ENCODE measurements at regions not wholly inside any gene's neighbourhood (a gene's known extent, or its start where the extent isn't known, plus 50 kb on each side); places are given as distances from the start of the nearest gene placed in this dataset.
"Not testable (repeated sequence)": the region's sequence is repeated elsewhere in the genome, so short reads cannot be mapped to it uniquely, and the experiment has no call there.

DNA sequence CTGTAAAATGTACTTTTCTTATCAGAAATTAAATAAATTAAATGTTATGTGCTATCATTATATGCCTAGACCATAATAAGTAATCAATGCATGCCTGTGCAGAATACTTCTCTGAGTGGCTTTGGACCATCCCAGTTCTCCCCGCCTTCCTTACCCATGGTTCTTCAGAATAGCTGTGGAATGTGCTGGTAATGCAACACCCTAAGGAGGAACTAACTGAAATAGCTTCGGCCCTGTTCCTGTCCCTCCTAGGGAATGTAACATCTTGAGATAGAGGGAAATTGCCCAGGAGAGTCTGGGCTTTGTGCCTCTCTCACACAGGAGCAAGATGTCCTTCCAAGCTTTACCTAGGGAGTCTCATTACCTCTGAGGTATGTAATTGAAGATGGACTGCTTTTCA is 693.6 kb upstream of the HS3ST1 start:
- Mint-ChIP-seq H3K36me3 (ENCODE audit: low read depth) (no peaks in the 10 kb centered on the region), H3K27me3 (ENCODE audit: low read depth) (no peaks in the 10 kb centered on the region), H3K27ac (no peak overlapping the region), H3K9me3 (peaks cover 14% of the 10 kb centered on the region), H3K4me3 (ENCODE audit: low read depth) (no peak overlapping the region), H3K4me1 (ENCODE audit: low read depth) (no peaks in the 10 kb centered on the region)
- no peak for DNase-seq (ENCODE audit: low spot score)
- intact Hi-C loops (cut with micrococcal nuclease): no loop called here

DNA sequence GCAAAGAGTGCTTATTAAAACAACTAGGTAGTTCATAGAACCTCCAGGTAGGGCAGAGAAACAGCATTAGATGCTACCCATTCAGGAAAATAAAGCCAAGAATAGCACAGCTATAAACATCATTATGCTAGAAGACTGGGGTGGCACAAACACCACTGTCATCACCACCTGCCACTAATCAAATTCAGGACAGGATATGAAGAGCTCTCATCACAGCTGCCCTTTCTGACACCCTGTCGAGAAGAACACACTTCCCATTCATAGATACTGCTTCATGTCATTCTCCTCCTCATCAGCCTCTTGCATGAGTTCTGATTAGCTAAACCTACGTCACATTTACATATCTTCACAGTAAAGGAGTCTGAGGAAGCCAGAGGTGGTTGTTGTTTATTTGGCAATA is 692.3 kb upstream of the HS3ST1 start:
- Mint-ChIP-seq H3K4me3 (ENCODE audit: low read depth) (no peak overlapping the region), H3K27ac (no peak overlapping the region), H3K4me1 (ENCODE audit: low read depth) (no peaks in the 10 kb centered on the region), H3K36me3 (ENCODE audit: low read depth) (no peaks in the 10 kb centered on the region), H3K27me3 (ENCODE audit: low read depth) (no peaks in the 10 kb centered on the region), H3K9me3 (peaks cover 18% of the 10 kb centered on the region)
- no peak for DNase-seq (ENCODE audit: low spot score)
- intact Hi-C loops (cut with micrococcal nuclease): no loop called here

DNA sequence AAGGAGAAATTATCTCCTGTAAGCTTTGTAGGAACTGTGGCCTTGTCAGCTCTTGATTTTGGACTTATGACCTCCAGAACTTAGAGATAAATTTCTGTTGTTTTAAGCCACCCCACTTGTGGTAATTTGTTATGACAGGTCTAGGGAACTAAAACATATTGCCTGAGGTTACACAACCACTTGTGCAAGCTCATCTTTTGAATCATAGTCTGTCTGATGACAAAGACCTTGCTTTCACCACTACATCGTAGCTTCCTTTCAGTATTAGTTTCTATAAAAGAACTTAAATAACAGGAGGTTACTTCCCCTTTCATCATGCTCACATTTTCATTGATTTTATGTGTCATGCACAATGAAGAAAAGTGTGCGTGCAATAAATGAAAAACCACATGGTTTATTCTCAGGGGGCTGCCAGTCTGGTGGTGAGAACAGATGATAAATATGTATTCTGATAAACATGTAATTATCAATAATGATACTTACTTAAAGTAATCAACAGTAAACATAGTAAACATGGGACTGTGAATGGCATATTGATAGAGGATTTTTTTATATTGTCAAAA is 690.0 kb upstream of the HS3ST1 start:
- intact Hi-C loops (cut with micrococcal nuclease): no loop called here
- Mint-ChIP-seq H3K27me3 (ENCODE audit: low read depth) (no peaks in the 10 kb centered on the region), H3K9me3 (peaks cover 33% of the 10 kb centered on the region), H3K36me3 (ENCODE audit: low read depth) (no peaks in the 10 kb centered on the region), H3K27ac (no peak overlapping the region), H3K4me3 (ENCODE audit: low read depth) (no peak overlapping the region), H3K4me1 (ENCODE audit: low read depth) (no peaks in the 10 kb centered on the region)
- DNase-seq (ENCODE audit: low spot score): no peak

DNA sequence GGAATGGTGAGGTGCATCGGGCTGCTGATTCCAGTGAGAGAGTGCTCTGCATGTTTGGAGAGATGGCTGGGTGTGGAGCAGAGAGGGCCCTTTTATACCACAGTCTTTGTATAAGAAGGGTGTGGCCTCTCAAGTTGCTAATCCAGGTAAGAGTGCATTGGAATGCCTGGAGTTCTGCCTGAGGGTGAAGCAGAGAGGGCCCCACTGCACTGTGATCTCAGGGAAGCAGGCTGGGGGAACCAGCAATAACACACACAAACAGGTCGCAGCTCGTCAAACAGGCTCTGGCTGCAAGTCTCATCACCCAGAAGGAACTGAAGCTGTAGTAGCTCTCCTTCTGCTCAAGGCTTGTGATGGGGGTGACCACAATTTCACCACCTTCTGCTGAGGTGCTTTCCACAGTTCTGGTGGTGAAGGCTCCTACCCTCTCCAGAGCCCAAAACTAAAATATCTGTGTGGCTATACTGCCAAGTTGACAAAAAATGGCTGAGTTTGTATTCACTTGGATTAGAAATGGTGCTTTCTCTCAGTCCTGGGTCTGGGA is 687.4 kb upstream of the HS3ST1 start:
- intact Hi-C loops (cut with micrococcal nuclease): no loop called here
- Mint-ChIP-seq H3K27me3 (ENCODE audit: low read depth) (no peaks in the 10 kb centered on the region), H3K4me3 (ENCODE audit: low read depth) (no peak overlapping the region), H3K27ac (no peak overlapping the region), H3K36me3 (ENCODE audit: low read depth) (no peaks in the 10 kb centered on the region), H3K4me1 (ENCODE audit: low read depth) (no peaks in the 10 kb centered on the region), H3K9me3 (peaks cover 54% of the 10 kb centered on the region)
- DNase-seq (ENCODE audit: low spot score): no peak

DNA sequence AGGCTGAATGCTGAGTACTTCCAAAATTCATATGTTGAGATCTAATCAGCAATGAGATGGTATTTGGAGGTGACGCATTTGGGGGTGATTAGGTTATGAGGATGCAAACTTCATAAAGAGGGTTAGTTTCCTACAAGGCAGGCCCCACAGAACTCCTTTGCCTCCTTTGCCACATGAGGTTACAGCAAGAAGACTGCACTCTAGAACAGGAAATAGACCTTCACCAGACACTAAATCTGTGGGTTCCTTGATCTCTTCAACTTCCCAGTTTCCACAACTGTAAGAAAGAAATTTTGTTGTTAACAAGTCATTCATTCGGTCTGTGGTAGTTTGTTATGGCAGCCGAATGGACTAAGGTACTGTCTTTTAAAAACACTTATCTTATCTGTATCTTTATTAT is 681.9 kb upstream of the HS3ST1 start:
- no peak overlapping the region for H3K4me3 Mint-ChIP-seq (ENCODE audit: low read depth)
- H3K36me3 Mint-ChIP-seq (ENCODE audit: low read depth): no peaks in the 10 kb centered on the region
- H3K4me1 Mint-ChIP-seq (ENCODE audit: low read depth): no peaks in the 10 kb centered on the region
- H3K27ac Mint-ChIP-seq: no peak overlapping the region
- no peaks in the 10 kb centered on the region for H3K27me3 Mint-ChIP-seq (ENCODE audit: low read depth)
- intact Hi-C loops (cut with micrococcal nuclease): no loop called here
- DNase-seq (ENCODE audit: low spot score): no peak
- H3K9me3 Mint-ChIP-seq: peaks cover 49% of the 10 kb centered on the region

DNA sequence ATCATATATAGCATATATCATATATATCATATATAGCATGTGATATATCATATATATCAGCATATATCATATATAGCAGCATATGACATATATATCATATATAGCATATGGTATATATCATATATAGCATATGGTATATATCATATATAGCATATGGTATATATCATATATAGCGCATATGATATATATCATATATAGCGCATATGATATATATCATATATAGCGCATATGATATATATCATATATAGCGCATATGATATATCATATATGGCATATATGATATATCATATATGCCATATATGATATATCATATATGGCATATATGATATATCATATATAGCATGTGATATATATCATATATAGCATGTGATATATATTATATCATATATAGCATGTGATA is 680.4 kb upstream of the HS3ST1 start:
- peaks cover 38% of the 10 kb centered on the region for H3K9me3 Mint-ChIP-seq
- H3K4me3 Mint-ChIP-seq (ENCODE audit: low read depth); H3K27ac Mint-ChIP-seq; DNase-seq (ENCODE audit: low spot score); H3K27me3 Mint-ChIP-seq (ENCODE audit: low read depth); intact Hi-C loops (cut with micrococcal nuclease); H3K36me3 Mint-ChIP-seq (ENCODE audit: low read depth); H3K4me1 Mint-ChIP-seq (ENCODE audit: low read depth): not testable (repeated sequence)

DNA sequence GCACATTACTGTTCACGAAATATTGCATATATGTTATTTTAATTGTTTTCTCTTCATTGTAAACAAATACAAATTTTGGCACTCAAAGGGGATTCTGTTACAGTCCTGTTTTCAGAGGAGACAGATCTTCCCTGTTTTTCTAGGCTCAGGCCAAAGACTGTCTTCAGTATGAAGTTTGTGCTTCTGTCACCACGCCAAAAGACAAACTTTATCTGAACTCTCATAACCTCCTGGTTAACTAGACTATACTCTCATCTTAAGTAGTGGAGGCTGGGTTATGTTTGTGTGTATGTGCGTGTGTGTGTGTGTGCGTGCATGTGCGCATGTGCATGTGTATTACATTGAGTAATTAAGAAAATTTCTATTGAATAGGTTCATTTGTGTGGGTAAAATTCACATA is 676.8 kb upstream of the HS3ST1 start:
- Mint-ChIP-seq H3K27me3 (ENCODE audit: low read depth) (no peaks in the 10 kb centered on the region), H3K36me3 (ENCODE audit: low read depth) (no peaks in the 10 kb centered on the region), H3K4me3 (ENCODE audit: low read depth) (no peak overlapping the region), H3K9me3 (peaks cover 22% of the 10 kb centered on the region), H3K27ac (no peak overlapping the region), H3K4me1 (ENCODE audit: low read depth) (no peaks in the 10 kb centered on the region)
- intact Hi-C loops (cut with micrococcal nuclease): no loop called here
- no peak for DNase-seq (ENCODE audit: low spot score)

DNA sequence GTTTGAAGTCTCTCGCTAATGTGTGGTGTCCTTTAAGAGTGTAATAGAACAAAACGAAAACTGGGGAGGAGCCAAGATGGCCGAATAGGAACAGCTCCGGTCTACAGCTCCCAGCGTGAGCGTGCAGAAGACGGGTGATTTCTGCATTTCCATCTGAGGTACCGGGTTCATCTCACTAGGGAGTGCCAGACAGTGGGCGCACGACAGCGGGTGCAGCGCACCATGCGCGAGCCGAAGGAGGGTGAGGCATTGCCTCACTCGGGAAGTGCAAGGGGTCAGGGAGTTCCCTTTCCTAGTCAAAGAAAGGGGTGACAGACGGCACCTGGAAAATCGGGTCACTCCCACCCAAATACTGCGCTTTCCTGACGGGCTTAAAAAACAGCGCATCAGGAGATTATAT is 661.2 kb upstream of the HS3ST1 start:
- DNase-seq (ENCODE audit: low spot score); H3K27me3 Mint-ChIP-seq (ENCODE audit: low read depth); H3K4me3 Mint-ChIP-seq (ENCODE audit: low read depth); H3K27ac Mint-ChIP-seq; intact Hi-C loops (cut with micrococcal nuclease); H3K36me3 Mint-ChIP-seq (ENCODE audit: low read depth); H3K4me1 Mint-ChIP-seq (ENCODE audit: low read depth): not testable (repeated sequence)
- peaks cover 35% of the 10 kb centered on the region for H3K9me3 Mint-ChIP-seq

DNA sequence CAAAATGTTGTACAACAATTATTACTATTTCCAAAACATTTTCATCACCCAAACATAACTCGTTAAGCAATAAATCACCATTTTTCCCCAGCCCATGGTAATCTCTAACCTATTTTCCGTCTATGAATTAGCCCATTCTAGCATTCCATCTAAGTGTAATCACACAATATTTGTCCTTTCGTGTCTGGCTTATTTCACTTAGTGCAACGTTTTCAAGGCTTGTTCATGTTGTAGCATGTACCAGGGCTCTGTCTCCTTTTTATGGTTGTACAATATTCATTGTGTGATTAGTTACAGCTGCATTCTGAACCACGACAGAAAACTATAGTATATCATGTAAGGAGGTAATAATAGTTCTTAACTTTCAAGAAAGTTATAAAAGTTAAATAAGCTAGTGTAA is 656.0 kb upstream of the HS3ST1 start:
- Mint-ChIP-seq H3K27me3 (ENCODE audit: low read depth) (no peaks in the 10 kb centered on the region), H3K4me3 (ENCODE audit: low read depth) (no peak overlapping the region), H3K27ac (no peak overlapping the region), H3K4me1 (ENCODE audit: low read depth) (no peaks in the 10 kb centered on the region), H3K36me3 (ENCODE audit: low read depth) (no peaks in the 10 kb centered on the region), H3K9me3 (peaks cover 38% of the 10 kb centered on the region)
- no peak for DNase-seq (ENCODE audit: low spot score)
- intact Hi-C loops (cut with micrococcal nuclease): no loop called here

DNA sequence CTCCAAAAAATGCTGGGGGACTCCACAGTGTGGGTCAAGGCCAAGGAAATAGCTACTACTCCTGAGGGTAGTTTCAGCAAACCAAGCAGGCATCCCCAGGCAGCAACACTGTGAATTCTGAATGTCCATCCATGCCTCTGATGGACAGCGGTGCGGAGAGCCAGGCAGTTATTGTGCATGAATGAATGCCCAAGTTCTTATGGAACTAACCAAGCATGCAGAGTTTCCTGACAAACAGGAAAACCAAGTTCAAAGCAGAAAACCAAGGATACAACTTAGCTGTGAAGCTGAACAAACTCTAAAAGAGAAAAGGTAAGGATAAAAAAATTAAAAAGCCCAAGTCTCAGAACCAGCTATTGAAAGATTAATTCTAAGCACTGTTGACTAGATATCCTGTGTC is 642.6 kb upstream of the HS3ST1 start:
- Mint-ChIP-seq H3K4me1 (ENCODE audit: low read depth) (no peaks in the 10 kb centered on the region), H3K36me3 (ENCODE audit: low read depth) (no peaks in the 10 kb centered on the region), H3K27me3 (ENCODE audit: low read depth) (no peaks in the 10 kb centered on the region), H3K9me3 (peaks cover 13% of the 10 kb centered on the region), H3K4me3 (ENCODE audit: low read depth) (no peak overlapping the region), H3K27ac (no peak overlapping the region)
- intact Hi-C loops (cut with micrococcal nuclease): no loop called here
- no peak for DNase-seq (ENCODE audit: low spot score)

DNA sequence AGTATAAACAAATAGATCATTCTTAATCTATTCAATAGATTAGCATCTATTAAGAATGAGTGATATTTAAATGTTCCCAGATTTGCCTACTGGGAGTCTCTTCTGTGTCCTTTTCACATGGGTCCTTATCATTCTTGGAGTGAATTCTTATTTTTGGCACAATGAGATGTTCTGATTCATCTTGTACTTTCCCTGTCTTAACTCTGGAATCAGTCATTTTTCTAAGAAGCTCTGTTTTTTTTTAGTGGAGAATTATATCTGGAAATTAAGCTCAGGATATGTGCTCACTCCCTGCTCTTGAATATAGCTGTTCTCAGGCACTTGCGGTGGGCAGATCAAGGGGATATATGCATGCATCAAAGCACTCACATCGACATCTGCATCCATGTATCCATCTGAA is 625.3 kb upstream of the HS3ST1 start:
- no peaks in the 10 kb centered on the region for H3K36me3 Mint-ChIP-seq (ENCODE audit: low read depth)
- H3K4me1 Mint-ChIP-seq (ENCODE audit: low read depth): no peaks in the 10 kb centered on the region
- DNase-seq (ENCODE audit: low spot score): no peak

DNA sequence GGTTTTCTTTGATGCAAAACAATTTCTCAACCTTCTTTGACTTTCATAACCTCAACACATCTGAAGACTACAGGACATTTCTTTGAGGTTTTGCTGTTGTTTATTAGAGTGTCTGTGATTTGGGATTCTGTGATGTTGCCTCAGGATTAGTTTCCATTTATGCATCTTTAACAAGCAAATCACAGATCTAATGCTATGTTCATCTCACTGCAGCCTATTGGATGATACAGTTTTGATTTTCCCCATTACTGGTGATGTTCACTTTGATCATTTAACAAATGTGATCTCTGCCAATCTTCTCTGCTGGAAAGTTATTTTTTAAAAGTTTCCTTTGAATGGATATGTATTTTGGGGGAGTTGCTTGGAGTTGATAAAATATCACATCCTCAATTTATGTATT is 624.9 kb upstream of the HS3ST1 start:
- H3K9me3 Mint-ChIP-seq: peaks cover 19% of the 10 kb centered on the region
- intact Hi-C loops (cut with micrococcal nuclease): no loop called here
- DNase-seq (ENCODE audit: low spot score): no peak
- H3K27me3 Mint-ChIP-seq (ENCODE audit: low read depth): no peaks in the 10 kb centered on the region
- no peak overlapping the region for H3K27ac Mint-ChIP-seq
- H3K4me1 Mint-ChIP-seq (ENCODE audit: low read depth): no peaks in the 10 kb centered on the region
- no peaks in the 10 kb centered on the region for H3K36me3 Mint-ChIP-seq (ENCODE audit: low read depth)
- no peak overlapping the region for H3K4me3 Mint-ChIP-seq (ENCODE audit: low read depth)

More for the DNA sequence above, 625.3 kb upstream of the HS3ST1 start:
- H3K9me3 Mint-ChIP-seq: peaks cover 19% of the 10 kb centered on the region
- H3K27ac Mint-ChIP-seq: no peak overlapping the region
- intact Hi-C loops (cut with micrococcal nuclease): no loop called here
- H3K27me3 Mint-ChIP-seq (ENCODE audit: low read depth): no peaks in the 10 kb centered on the region
- no peak overlapping the region for H3K4me3 Mint-ChIP-seq (ENCODE audit: low read depth)

DNA sequence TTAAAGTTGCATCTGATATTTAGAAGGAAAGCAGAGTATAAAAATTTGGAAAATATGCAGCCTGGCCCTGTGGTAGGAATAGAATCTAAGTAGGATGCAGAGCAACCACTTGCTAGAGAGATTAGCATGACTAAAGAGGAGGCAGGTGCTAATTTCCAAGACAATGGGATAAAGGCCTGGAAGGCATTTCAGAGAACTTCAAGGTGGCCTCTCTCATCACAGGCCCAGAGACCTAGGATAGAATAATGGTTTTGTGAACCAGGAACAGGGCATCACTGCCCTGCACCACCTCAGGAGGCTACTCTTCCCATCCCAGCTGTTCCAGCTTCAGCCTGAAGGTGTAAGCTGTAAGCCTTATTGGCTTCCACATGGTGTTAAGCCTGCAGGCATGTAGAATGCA is 621.7 kb upstream of the HS3ST1 start:
- Mint-ChIP-seq H3K36me3 (ENCODE audit: low read depth) (no peaks in the 10 kb centered on the region), H3K9me3 (peaks cover 29% of the 10 kb centered on the region), H3K4me3 (ENCODE audit: low read depth) (no peak overlapping the region), H3K4me1 (ENCODE audit: low read depth) (no peaks in the 10 kb centered on the region), H3K27me3 (ENCODE audit: low read depth) (no peaks in the 10 kb centered on the region), H3K27ac (no peak overlapping the region)
- intact Hi-C loops (cut with micrococcal nuclease): no loop called here
- no peak for DNase-seq (ENCODE audit: low spot score)

DNA sequence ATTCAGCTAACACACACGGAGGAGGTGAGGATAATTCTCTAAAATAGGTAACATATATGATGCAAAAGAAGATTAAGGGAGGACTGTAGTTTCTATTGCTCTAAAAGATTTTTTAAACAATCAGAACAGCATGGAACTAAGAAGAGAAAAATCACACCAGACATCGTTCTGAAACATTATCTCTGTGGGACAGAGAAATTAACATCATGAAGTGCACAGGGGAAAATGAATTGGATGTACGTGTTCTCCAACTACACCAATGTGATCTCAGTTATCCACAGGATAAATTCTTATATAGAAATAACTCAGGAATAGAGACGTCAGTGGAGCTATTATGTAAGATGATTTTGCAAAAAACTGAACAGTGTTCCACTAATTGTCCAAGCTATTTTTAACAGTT is 614.1 kb upstream of the HS3ST1 start:
- no peak for DNase-seq (ENCODE audit: low spot score)
- Mint-ChIP-seq H3K9me3 (peaks cover 41% of the 10 kb centered on the region), H3K27ac (no peak overlapping the region), H3K4me3 (ENCODE audit: low read depth) (no peak overlapping the region), H3K27me3 (ENCODE audit: low read depth) (no peaks in the 10 kb centered on the region), H3K4me1 (ENCODE audit: low read depth) (no peaks in the 10 kb centered on the region), H3K36me3 (ENCODE audit: low read depth) (no peaks in the 10 kb centered on the region)
- intact Hi-C loops (cut with micrococcal nuclease): no loop called here
